Loucy (cell line): ENCODE measurements at regions not wholly inside any gene's neighbourhood (a gene's known extent, or its start where the extent isn't known, plus 50 kb on each side); places are given as distances from the start of the nearest gene placed in this dataset.

Experiments
- H2AFZ ChIP-seq: fragments of 200-600 bp; sonication (generic); 2 replicates; pipeline ENCODE4 v1.6.0; 2016; ENCODE audit warnings: antibody characterized with exemption, mild to moderate bottlenecking, low read length, moderate library complexity
- H3F3A ChIP-seq: fragments of 200-600 bp; 2 replicates; pipeline ENCODE4 v1.6.0; 2016; ENCODE audit warnings: antibody characterized with exemption, low read depth, mild to moderate bottlenecking
- H3K27me3 ChIP-seq: fragments of 200-600 bp; sonication (generic); 2 replicates; pipeline ENCODE4 v1.6.1; 2014; ENCODE audit warnings: low read length, mild to moderate bottlenecking; ENCODE audit not compliant: insufficient read depth, poor library complexity, severe bottlenecking
- H3K36me3 ChIP-seq: fragments of 200-600 bp; sonication (generic); 2 replicates; pipeline ENCODE4 v1.6.1; 2016; ENCODE audit warnings: low read length; ENCODE audit not compliant: insufficient read depth
- H3K4me1 ChIP-seq: fragments of 200-600 bp; sonication (generic); 2 replicates; pipeline ENCODE4 v1.5.1; 2014; ENCODE audit warnings: low read length, mild to moderate bottlenecking; ENCODE audit not compliant: insufficient read depth, poor library complexity, severe bottlenecking
- H3K4me2 ChIP-seq: fragments of 200-600 bp; sonication (generic); 2 replicates; pipeline ENCODE4 v1.6.0; 2014; ENCODE audit warnings: antibody characterized with exemption, low read length, low read depth, mild to moderate bottlenecking; ENCODE audit not compliant: poor library complexity, severe bottlenecking
- H3K4me3 ChIP-seq: fragments of 200-600 bp; sonication (generic); 2 replicates; pipeline ENCODE4 v1.5.1; 2014; ENCODE audit warnings: low read length, mild to moderate bottlenecking, mixed read lengths; ENCODE audit not compliant: poor library complexity, severe bottlenecking
- H3K79me2 ChIP-seq: fragments of 200-600 bp; sonication (generic); 2 replicates; pipeline ENCODE4 v1.6.1; 2014; ENCODE audit warnings: low read length; ENCODE audit not compliant: insufficient read depth
- H3K9ac ChIP-seq: fragments of 200-600 bp; sonication (generic); 2 replicates; pipeline ENCODE4 v1.6.0; 2014; ENCODE audit warnings: mild to moderate bottlenecking, low read depth, low read length, moderate library complexity; ENCODE audit not compliant: poor library complexity, severe bottlenecking
- H3K9me2 ChIP-seq: fragments of 200-600 bp; sonication (generic); replicated peaks from 2 replicates; pipeline ENCODE4 v1.6.1; 2016; ENCODE audit warnings: low read depth, low read length, mixed read lengths
- H3K9me3 ChIP-seq: fragments of 200-600 bp; sonication (generic); 2 replicates; pipeline ENCODE4 v1.6.1; 2014; ENCODE audit warnings: mild to moderate bottlenecking, antibody characterized with exemption, low read length, low read depth; ENCODE audit not compliant: insufficient read depth
- H4K20me1 ChIP-seq: fragments of 200-600 bp; sonication (generic); 2 replicates; pipeline ENCODE4 v1.6.0; 2014; ENCODE audit warnings: antibody characterized with exemption, low read length, mild to moderate bottlenecking; ENCODE audit not compliant: insufficient read depth, poor library complexity, severe bottlenecking
- CTCF ChIP-seq: fragments of 200-600 bp; sonication (generic); conservative IDR thresholded peaks from 2 replicates; pipeline ENCODE4 v1.5.1; 2014; ENCODE audit warnings: mild to moderate bottlenecking, antibody characterized with exemption, low read length
- EZH2phosphoT487 ChIP-seq: fragments of 200-600 bp; IDR thresholded peaks from 2 replicates; pipeline ENCODE4 v1.6.1; 2018; ENCODE audit warnings: antibody characterized with exemption, mild to moderate bottlenecking, moderate library complexity, borderline replicate concordance

- no peaks in the 10 kb centered on the region for H4K20me1 ChIP-seq
Observed at GRCh38 chr6:139577124-139577762, 202.8 kb upstream of the CITED2 start.

GRCh38 chr6:139572001-139572400 is 197.6 kb upstream of the CITED2 start:
- no peak overlapping the region for H2AFZ ChIP-seq
- H3K9me2 ChIP-seq: no peaks in the 10 kb centered on the region
- no peak for TF ChIP-seq EZH2phosphoT487
- no peak for TF ChIP-seq CTCF
- no peaks in the 10 kb centered on the region for H3K27me3 ChIP-seq
- H3K9me3 ChIP-seq: no peaks in the 10 kb centered on the region
- no peaks in the 10 kb centered on the region for H3K79me2 ChIP-seq
- no peak overlapping the region for H3K9ac ChIP-seq
- H4K20me1 ChIP-seq: no peaks in the 10 kb centered on the region
- no peaks in the 10 kb centered on the region for H3K36me3 ChIP-seq
- no peak overlapping the region for H3K4me2 ChIP-seq
- no peak overlapping the region for H3K4me3 ChIP-seq
- no peaks in the 10 kb centered on the region for H3F3A ChIP-seq
- H3K4me1 ChIP-seq: no peaks in the 10 kb centered on the region

More at GRCh38 chr6:139577124-139577762, 202.8 kb upstream of the CITED2 start:
- no peak overlapping the region for H3K4me2 ChIP-seq
- no peaks in the 10 kb centered on the region for H3K9me3 ChIP-seq
- H3K4me3 ChIP-seq: no peak overlapping the region
- H3K27me3 ChIP-seq: no peaks in the 10 kb centered on the region
- H3K36me3 ChIP-seq: no peaks in the 10 kb centered on the region
- no peak for TF ChIP-seq EZH2phosphoT487
- TF ChIP-seq CTCF: no peak
- no peak overlapping the region for H2AFZ ChIP-seq
- peaks cover 8% of the 10 kb centered on the region for H3K4me1 ChIP-seq
- no peaks in the 10 kb centered on the region for H3F3A ChIP-seq
- H3K9me2 ChIP-seq: no peaks in the 10 kb centered on the region
- H3K9ac ChIP-seq: no peak overlapping the region
- H3K79me2 ChIP-seq: no peaks in the 10 kb centered on the region

GRCh38 chr6:139570166-139570565 is 195.7 kb upstream of the CITED2 start:
- Histone ChIP-seq H3K4me2 (no peak overlapping the region), H3K36me3 (no peaks in the 10 kb centered on the region), H3K4me1 (no peaks in the 10 kb centered on the region), H2AFZ (no peak overlapping the region), H3K27me3 (no peaks in the 10 kb centered on the region), H4K20me1 (no peaks in the 10 kb centered on the region), H3F3A (no peaks in the 10 kb centered on the region), H3K9me2 (no peaks in the 10 kb centered on the region), H3K4me3 (no peak overlapping the region), H3K9me3 (no peaks in the 10 kb centered on the region), H3K9ac (no peak overlapping the region), H3K79me2 (no peaks in the 10 kb centered on the region)
- no peak for TF ChIP-seq CTCF
- TF ChIP-seq EZH2phosphoT487: no peak
